ENCODE measurements at regions not wholly inside any gene's neighbourhood (a gene's known extent, or its start where the extent isn't known, plus 50 kb on each side); places are given as distances from the start of the nearest gene placed in this dataset.

DNA sequence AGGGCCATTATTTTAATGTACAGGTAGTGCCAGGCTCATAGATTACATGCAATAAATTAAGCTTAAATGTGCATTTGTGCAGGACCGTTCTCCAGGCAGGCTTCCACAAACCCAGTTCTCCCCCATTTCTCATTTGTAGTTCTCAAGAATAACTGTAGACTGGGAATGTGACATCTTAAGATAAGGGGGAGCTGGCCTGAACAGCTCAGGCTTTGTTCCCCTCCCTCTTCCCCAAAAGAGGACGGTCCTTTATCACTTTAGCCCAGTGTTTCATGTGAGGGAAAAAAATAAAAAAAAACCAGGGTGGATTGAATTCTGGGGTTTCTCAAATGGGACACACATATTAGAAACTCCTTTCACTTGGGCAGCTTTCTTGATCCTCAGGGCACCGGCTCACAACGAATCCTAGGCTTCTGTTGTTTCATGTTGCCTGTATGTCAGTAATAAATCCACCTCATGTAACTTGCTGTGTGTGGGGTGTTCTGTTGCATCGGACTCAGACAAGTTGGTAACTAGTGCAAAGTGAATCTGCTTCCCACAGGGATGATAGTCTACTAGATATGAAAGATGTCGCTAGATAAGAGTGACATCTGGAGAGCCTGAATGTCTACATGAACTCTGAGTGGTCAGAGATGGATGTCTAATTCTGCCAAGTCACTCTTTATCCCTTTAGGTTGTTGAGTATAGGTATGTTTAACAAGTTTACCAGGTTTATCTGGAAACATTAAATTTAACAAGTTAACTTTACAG, 2030.6 kb upstream of the NUDT12 start:
- no peak for DNase-seq

DNA sequence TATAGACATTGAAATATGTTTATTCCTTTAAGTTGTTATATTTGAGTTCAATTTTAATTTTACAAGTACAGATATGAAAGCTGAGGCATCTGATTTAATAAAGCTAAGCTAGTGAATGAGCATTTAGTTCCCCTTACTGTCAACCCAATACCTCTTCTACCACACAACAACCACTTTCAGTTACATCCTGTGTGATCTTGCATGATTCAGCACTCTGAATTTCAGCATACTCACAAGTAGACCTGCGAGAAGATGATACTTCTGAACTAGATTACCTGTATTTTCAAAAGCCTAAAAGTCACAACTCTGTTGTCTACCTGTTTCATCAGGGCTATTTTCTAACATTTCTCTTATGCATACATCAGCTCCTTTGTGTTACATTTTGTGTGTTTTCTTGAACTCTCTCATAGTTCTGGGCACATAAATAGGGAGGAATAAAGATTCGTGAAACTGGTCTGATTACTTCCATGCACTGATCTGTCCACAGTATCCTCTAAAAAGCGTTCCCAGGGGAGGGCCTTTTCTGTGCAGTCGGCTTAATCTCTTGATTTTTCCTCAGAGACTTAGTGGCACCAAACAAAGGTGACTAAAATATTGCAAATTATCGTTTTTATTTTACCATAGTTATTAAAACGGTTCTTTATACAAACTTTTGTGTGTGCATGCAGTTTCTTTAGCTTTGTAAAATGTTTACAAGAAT, 2025.5 kb upstream of the NUDT12 start:
- no peak for DNase-seq

DNA sequence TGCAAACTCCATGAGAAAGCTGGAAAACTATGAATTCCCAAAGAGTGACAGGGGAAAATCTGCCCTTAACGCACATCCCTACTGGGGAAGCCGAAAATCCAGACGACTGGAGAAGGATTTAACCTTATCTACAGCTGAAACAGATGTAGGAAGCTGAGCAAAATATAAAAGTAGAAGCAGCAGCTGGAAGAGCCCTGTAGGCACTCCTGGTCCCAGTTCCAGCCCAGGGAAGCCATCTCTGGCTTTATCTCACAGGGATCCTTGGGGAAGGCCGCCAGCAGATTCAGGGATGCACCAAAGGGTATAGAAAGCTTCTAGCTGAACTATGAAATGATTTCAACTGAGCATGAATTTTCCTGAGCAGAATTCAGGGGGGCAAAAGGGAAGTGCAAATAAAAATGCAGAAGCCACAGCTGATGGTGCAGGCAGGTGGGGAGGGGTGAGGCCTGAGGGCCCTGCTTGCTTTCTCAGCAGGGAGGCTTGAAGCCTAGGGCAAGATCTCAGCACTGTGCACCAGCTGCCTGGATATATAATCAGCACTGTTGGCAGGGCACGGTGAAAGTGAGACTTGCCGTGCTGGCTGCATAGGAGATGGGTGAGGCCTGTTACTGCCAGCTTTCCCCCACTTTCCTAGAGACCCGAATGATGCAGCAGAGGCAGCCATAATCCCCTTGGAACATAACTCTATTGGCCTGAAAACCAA, 2019.5 kb upstream of the NUDT12 start:
- no peak for DNase-seq

- DNase-seq: no peak
Measured at GRCh38 chr5:105573575-105573974, 2011.0 kb upstream of the NUDT12 start.

- no peak for DNase-seq
Measured at GRCh38 chr5:105565531-105565930, 2002.9 kb upstream of the NUDT12 start.

DNA sequence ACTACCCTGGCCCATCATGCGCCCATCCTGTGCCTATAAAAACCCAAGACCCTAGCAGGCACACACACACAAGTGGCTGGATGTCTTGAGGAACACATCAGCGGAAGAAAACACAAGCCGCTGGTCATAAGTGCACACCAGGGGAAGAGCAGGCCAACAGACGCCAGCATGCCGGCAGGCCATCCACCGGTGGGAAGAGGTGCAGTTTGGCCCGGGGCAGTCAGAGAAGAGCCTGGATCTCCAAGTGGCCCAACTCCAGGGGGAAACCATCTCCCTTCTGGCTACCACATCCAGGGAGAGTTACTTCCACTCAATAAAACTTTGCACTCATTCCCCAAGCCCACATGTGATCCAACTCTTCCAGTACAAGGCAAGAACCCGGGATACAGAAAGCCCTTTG, 2001.3 kb upstream of the NUDT12 start:
- no peak for DNase-seq

DNA sequence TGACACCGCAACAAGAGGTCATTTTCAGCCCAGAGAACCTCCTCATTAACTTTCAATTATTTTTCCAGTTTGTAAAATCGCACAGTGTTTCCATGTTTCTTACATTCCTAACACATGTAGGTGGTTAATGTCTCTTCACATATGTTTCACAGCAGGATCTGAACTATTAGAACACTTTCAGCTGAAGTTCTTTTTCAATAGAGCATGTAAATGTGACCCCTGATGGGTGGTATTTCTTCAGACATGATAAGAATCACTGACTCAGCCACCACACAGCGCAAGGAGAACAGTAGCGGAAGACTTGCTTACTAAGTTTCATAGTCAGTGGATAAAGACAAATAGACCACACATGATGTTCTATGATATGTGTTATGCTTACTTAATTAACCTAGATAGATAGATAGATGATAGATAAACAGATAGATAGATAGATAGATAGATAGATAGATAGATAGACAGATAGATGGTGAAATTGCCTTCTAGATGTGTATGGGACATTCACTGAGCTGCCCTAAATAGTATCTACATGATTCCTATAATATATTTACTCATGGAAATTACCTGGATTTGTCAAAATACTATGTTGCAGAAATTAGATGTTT, 1992.1 kb upstream of the NUDT12 start:
- no peak for DNase-seq

GRCh38 chr5:105544300-105544699, 1981.7 kb upstream of the NUDT12 start:
- DNase-seq: no peak

DNA sequence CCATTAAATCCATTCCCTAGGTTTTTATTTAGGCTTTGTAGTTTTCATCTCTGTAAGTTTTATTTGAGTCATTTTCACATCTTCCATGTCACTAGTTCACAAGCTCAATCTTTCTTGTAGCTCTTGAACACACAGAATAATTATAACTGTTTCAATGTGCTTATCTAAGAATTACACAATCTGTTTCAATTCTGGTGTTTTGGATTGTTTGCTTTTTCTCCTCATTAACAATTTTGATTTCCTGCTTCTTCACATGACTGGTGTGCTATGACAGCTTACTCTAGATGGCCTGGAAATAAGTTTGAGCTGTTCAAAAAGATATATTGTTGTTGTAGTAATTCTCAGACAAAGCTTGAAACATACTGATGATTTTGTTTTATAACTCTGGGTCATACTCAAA, 1974.1 kb upstream of the NUDT12 start:
- DNase-seq: no peak

- no peak for DNase-seq
Measured at GRCh38 chr5:105530716-105531261, 1968.2 kb upstream of the NUDT12 start.

- DNase-seq: no peak
Measured at GRCh38 chr5:105529851-105530250, 1967.3 kb upstream of the NUDT12 start.

DNA sequence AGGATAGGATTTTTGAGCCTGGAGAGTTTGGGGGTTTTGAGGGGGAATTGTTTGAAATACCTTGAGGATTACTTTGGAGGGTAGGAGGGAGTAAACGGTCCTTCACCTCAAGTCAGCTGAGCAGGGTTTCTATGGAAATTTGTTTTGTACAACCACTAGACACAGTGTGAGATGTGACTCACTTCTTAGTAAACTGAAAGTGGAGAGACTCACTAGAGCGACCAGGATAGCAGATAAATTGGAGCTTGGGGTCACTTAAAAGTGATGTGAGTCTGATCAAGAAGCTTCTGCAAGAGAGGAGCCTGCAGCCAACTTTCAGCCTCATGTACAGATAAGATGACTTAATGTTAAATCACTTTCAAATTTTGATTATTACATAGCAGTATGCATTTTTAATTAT, 1945.9 kb upstream of the NUDT12 start:
- DNase-seq: no peak

- no peak for DNase-seq
Measured at GRCh38 chr5:105506692-105507277, 1944.2 kb upstream of the NUDT12 start.

DNA sequence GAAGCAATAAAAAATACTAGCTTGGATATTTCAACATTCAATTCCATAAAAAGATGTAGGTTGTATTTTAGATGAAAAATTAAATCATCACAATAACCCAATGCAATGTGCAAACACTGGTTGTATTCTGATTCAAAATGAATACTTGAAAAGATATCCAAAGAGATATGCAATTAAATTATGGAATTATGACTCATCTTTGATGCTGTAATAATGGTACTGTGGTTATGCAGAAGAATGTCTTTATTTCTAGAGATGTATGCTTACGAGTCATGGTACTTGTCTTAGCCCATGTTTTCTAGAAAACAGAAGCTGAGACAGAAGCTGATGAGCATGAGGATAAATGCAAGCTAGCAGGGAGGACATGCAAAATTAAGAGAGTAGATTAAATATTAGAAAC, 1941.4 kb upstream of the NUDT12 start:
- DNase-seq: peak in 1 of 3 donors; percentile 7

GRCh38 chr5:105501315-105501714, 1938.7 kb upstream of the NUDT12 start:
- no peak for DNase-seq

- DNase-seq: no peak
Measured at GRCh38 chr5:105475401-105475800, 1912.8 kb upstream of the NUDT12 start.

- no peak for DNase-seq
Measured at GRCh38 chr5:105462377-105462776, 1899.8 kb upstream of the NUDT12 start.

DNA sequence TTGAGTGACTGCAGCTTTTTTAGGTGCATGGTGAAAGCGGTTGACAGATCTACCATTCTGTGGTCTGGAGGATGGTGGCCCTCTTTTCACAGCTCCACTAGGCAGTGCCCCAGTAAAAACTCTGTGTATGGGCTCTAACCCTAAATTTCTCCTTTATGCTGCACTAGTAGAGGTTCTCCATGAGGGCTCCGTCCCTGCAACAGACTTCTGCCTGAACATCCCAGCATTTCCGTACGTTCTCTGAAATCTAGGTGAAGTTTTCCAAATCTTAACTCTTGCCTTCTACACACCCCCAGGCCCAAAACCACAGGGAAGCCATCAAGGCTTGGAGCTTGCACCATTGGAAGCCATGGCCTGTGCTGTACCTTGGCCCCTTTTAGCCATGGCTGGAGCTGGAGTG, 1898.1 kb upstream of the NUDT12 start:
- DNase-seq: no peak

- no peak for DNase-seq
Measured at GRCh38 chr5:105453216-105453807, 1890.7 kb upstream of the NUDT12 start.

DNA sequence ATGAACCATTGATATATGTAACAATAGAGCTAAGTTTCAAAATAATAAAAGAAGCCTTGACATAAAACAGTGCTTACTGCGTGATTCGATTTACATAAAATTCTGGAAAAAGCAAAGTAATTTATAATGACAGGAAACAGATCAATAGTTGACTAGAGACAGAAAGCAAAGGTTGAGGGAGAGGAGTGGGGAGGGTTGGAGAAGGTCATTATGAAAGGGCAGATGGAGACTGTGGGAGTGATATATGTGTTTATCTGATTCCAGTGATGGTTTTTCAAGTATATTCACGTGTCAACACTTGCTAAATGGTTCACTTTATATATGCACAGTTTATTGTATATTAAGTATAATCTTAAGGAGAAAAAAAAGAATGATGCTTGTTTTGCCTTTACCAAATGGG, 1885.7 kb upstream of the NUDT12 start:
- no peak for DNase-seq

GRCh38 chr5:105430516-105430915, 1867.9 kb upstream of the NUDT12 start:
- DNase-seq: no peak
